GM10248 (cell line): ENCODE measurements at regions not wholly inside any gene's neighbourhood (a gene's known extent, or its start where the extent isn't known, plus 50 kb on each side); places are given as distances from the start of the nearest gene placed in this dataset.
"Not testable (repeated sequence)": the region's sequence is repeated elsewhere in the genome, so short reads cannot be mapped to it uniquely, and the experiment has no call there.

Source experiments
- CTCF ChIA-PET: fragments of 300-600 bp; sonication (Branson Sonifier 250); formaldehyde crosslinking; extraction: SDS; loops from one replicate; lab custom pipeline; 2021; ENCODE audit warnings: antibody characterized with exemption; lab: Yijun Ruan, JAX
- POLR2A ChIA-PET: fragments of 350-650 bp; sonication (Branson Sonifier 250); formaldehyde crosslinking; extraction: SDS; loops from one replicate; lab custom pipeline; 2020; ENCODE audit warnings: antibody characterized with exemption; lab: Yijun Ruan, JAX
- DNase-seq: peaks from one replicate; pipeline ENCODE4 v3.0.0; 2012; ENCODE audit errors: extremely low spot score
- TF ChIP-seq, protein P1 (sequence below): IDR thresholded peaks from 2 replicates; pipeline ENCODE4 v1.5.1; 2012; ENCODE audit warnings: mild to moderate bottlenecking, low read depth; ENCODE audit errors: extremely low read depth, missing control alignments, control extremely low read depth

DNA sequence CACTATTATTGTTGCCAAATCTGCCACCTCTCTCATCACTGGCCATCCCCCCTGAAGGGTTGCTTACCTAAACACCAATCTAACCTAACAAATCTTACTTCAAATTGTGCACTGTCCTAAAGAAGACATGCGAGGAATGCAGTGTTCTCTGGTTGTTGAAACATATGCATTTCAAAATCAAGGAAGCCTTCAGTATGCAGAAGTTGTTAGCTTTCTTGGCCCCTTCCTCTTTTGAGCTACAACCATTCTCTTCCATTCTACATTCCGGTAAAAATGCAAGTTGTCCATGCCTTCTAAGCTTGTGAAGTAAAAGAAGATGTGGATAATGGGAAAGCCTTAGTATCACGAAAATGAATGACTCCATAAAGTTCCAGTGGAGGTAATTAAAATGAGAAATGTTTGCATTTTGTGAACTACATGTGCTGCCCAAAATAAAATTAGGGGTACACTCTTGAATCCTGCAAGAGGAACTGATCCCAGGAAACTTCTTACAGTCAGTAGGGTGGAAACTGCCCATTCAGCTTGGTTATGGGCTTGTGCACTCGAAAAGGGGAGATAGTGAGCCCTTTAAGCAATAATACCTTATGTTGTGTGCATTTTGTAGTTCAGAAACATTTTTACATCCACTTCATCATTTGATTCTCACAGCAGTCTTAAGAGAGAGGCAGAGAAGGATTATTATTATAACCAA is 77.6 kb upstream of the ADRB2 start:
- DNase-seq: no peak
- TF ChIP-seq, protein P1, sequence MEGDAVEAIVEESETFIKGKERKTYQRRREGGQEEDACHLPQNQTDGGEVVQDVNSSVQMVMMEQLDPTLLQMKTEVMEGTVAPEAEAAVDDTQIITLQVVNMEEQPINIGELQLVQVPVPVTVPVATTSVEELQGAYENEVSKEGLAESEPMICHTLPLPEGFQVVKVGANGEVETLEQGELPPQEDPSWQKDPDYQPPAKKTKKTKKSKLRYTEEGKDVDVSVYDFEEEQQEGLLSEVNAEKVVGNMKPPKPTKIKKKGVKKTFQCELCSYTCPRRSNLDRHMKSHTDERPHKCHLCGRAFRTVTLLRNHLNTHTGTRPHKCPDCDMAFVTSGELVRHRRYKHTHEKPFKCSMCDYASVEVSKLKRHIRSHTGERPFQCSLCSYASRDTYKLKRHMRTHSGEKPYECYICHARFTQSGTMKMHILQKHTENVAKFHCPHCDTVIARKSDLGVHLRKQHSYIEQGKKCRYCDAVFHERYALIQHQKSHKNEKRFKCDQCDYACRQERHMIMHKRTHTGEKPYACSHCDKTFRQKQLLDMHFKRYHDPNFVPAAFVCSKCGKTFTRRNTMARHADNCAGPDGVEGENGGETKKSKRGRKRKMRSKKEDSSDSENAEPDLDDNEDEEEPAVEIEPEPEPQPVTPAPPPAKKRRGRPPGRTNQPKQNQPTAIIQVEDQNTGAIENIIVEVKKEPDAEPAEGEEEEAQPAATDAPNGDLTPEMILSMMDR: no peak
- CTCF ChIA-PET: interaction anchor here (3.2 to 15.2 kb wide), 2 partner anchors 18 to 287 kb away, joined by 13 to 184 read pairs; no protein-coding TSS in a partner anchor
- POLR2A ChIA-PET: no interaction called here

DNA sequence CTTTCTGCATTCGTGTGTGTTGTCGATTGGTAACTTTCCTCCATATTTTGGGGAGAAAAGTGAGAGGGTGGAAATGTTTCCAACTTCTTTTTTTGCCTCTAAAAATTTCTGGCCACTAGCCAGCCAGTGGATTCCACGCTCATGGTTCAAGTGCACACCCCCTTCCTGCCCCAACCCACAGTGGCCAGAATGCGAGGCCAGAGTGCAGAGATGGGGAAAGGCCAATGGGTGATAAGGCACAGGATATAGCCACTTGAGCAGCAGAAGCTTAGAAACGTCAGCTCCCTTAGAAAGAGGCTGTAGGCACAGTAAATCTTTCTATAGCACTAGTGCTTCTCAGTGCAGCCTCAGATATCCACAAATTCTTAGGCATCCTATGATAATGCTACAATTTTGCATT is 75.8 kb upstream of the ADRB2 start:
- DNase-seq: no peak
- ChIA-PET POLR2A (no interaction called here), CTCF (interaction anchor here (2.2 to 15.2 kb wide), 2 partner anchors 10 to 20 kb away, joined by 12 to 184 read pairs; no protein-coding TSS in a partner anchor)
- TF ChIP-seq, protein P1: no peak

DNA sequence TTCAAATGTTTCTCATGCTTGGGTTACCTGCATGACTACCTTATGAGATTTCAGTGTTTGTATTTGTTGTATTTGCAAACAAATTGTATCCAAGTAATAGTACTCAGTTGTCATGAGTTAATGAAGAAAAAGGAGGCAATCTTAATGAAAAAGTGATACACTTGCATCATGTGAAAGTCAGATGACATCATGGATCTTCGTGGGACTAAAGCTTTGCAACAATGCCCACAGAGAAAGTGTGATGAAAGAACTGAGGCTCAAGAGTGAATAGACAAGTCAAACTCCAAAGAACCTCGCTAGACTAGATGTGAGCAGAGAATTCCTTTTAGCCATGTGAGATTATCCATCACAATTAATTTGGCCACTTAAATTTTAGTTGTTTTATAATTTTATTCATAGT is 75.4 kb upstream of the ADRB2 start:
- ChIA-PET POLR2A (no interaction called here), CTCF (interaction anchor here (0.6 to 15.2 kb wide), 4 partner anchors 7 to 307 kb away, joined by 3 to 184 read pairs (median 8); no protein-coding TSS in a partner anchor)
- TF ChIP-seq, protein P1: no peak
- no peak for DNase-seq

DNA sequence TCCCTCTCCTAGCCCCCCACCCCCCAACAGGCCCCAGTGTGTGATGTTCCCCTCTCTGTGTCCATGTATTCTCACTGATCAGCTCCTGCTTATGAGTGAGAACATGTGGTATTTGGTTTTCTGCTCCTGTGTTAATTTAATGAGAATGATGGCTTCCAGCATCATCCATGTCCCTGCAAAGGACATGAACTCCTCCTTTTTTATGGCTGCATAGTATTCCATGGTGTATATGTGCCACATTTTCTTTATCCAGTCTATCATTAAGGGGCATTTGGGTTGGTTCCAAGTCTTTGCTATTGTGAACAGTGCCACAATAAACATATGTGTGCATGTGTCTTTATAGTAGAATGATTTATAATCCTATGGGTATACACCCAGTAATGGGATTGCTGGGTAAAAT is 74.0 kb upstream of the ADRB2 start:
- POLR2A ChIA-PET, DNase-seq: not testable (repeated sequence)
- CTCF ChIA-PET: interaction anchor here (1.5 kb wide), 1 partner anchor 9 kb away, joined by 4 read pairs; no protein-coding TSS in a partner anchor

DNA sequence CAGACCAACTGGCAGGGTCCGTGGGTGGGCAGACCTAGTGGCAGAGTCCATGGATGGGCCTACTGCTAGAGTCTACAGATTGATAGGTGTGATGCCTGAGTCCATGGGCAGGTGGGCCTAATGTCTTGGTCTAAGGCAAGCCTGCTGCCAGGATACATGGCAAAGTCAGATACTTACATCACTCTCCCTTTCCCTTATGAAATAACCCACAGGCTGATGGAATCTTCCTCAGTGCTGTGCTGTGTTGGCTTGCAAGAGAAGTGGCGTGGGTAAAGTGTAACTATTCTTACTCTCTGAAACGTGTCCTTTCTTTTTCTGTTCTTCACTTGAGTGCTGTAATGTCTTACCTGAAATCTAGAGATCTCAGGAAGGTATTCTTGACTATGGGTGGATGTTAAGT is 67.3 kb upstream of the ADRB2 start:
- ChIA-PET CTCF (no interaction called here), POLR2A (no interaction called here)
- DNase-seq: no peak
- TF ChIP-seq, protein P1: no peak

DNA sequence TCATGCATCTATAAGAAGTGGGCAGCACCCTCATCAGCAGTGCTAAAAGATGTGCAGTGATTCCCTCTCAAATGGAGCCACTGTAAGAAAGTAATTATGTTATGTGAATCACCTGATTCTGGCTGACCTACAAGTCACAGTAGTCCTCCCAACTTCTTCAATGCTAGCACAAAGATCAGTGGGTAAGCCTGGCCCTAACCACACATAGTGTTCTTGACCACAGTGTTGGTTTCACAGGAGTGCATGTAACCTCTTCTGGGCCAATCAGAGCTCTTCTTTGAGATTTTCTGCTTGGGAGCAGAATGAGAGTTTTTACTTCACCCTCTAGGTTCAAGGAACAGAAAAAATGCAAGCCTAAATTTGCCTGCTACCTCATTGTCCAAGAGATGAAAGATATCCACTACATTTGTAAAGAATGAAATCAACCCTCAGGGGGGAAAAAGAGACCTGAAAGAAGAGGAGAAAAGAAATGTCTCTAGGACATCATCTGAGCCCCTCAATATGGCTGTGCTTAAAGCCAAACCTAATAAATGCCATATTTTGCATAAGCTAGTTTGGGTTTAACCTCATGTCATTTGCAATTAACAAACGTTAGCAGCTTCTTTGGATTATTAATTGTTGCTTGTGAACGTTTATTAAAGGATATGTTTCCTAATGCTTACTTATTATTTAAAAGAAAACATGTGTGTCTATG is 65.3 kb upstream of the ADRB2 start:
- ChIA-PET POLR2A (no interaction called here), CTCF (interaction anchor here (0.9 to 1.9 kb wide), 6 partner anchors 9 to 274 kb away, joined by 3 to 8 read pairs (median 4); no protein-coding TSS in a partner anchor)
- TF ChIP-seq, protein P1: no peak
- peak; percentile 35 for DNase-seq
